ENCODE measurements at regions not wholly inside any gene's neighbourhood (a gene's known extent, or its start where the extent isn't known, plus 50 kb on each side); places are given as distances from the start of the nearest gene placed in this dataset.

DNA sequence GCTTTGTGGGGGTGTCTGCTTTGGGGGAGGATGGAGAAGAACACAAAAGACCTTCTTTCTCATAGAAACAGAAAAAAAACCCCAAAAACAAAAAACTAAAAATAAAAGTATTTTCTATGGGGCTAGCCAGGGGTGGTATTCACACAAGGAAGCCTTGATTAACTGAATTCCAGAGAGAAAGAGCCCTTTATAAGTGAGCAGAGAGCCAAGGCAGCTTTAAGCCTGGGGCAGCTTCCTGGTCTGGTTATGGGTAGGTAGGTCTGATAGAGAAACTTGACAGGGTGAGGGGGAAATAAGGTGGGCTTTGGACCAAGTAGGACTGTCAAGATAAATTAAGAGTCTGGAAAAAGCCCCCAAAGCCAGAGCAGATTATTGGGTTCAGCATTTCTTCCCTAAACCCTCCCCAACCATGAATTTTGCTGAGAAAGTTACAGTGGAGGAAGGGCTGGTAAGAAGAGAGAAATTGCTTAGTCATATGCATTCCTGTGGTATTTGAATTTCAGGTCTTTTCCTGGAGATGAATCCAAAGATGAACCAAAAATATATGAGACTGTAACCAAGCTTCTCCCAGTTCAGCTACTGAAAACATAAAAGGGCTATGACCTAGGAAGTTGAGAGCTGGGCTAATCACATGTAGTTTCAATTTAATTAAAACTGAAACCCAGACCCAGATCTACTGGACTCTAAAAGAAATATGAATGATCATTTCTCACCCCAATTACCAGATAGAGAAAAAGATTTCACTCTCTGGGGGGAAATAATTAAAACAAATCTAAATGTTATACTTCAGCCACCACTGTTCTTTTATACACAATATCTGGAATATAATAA lies 144.8 kb downstream of the TBC1D30 start:
- no peak overlapping the region for H3K9ac ChIP-seq (ENCODE audit: low read depth, low read length)
- H3K36me3 ChIP-seq (ENCODE audit: insufficient read depth, low read length) = no peaks in the 10 kb centered on the region
- H3K9me3 ChIP-seq (ENCODE audit: insufficient read depth, low read depth, low read length) = no peaks in the 10 kb centered on the region
- H3K27ac ChIP-seq (ENCODE audit: low read depth, low read length) = no peak overlapping the region
- peaks cover 9% of the 10 kb centered on the region; the same call in 1 of the 2 replicates for H3K4me1 ChIP-seq (ENCODE audit: insufficient read depth, low read length)
- no peak overlapping the region for H3K4me3 ChIP-seq (ENCODE audit: low read length)
- H3K27me3 ChIP-seq (ENCODE audit: insufficient read depth, low read length) = no peaks in the 10 kb centered on the region

DNA sequence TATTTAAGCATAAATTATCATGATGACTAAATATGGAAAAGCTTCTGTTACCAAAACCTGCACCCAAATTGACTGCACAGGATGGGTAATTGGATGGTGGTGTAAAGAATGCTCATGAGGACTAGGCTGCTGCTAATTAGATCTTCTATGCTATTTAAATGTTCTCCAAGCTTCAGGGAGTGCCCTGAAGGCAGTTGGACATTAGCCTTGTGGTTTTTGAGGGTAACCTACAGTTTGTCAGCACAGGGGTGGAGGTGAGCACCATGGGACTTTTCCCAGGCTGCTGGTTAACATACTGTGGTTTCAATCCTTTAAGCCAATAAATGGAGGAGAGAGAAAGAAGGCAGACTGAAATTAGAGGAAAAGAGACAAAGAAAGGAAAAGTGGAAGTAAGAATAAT lies 145.0 kb downstream of the WIF1 start:
- H3K4me1 ChIP-seq (ENCODE audit: insufficient read depth, low read length) = no peaks in the 10 kb centered on the region
- H3K27ac ChIP-seq (ENCODE audit: low read depth, low read length) = no peak overlapping the region
- H3K27me3 ChIP-seq (ENCODE audit: insufficient read depth, low read length) = no peaks in the 10 kb centered on the region
- H3K4me3 ChIP-seq (ENCODE audit: low read length) = no peak overlapping the region
- H3K9me3 ChIP-seq (ENCODE audit: insufficient read depth, low read depth, low read length) = no peaks in the 10 kb centered on the region
- no peak overlapping the region for H3K9ac ChIP-seq (ENCODE audit: low read depth, low read length)
- no peaks in the 10 kb centered on the region for H3K36me3 ChIP-seq (ENCODE audit: insufficient read depth, low read length)

DNA sequence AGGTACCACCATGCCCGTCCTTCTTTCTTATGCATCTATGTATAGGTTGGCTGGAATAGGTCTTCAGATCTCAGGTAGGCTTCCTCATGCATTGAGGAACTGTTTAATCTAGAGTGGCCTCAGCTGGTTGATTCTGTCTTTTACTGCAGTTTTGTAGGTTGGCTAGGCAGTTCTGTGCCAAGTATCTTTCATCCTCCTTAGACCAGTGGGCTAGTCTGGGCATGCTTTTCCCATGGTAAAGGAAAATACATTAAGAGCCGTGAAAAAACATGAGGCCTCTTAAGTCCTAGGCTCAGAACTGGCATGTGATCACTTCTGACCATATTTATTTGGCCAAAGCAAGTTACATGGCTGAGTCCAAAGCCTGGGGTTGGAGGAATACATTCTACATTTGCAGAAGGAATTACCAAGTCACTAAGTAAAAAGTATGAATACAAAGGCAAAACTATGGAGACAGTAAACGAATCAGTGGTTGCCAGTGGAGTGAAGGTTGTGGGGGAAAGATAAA lies 137.3 kb downstream of the WIF1 start:
- no peak overlapping the region for H3K27ac ChIP-seq (ENCODE audit: low read depth, low read length)
- H3K4me1 ChIP-seq (ENCODE audit: insufficient read depth, low read length) = no peaks in the 10 kb centered on the region
- no peak overlapping the region for H3K9ac ChIP-seq (ENCODE audit: low read depth, low read length)
- no peaks in the 10 kb centered on the region for H3K27me3 ChIP-seq (ENCODE audit: insufficient read depth, low read length)
- WGBS = 98% methylated on average over 3 of the region's 3 CpGs
- peaks cover 10% of the 10 kb centered on the region; the same call in 1 of the 2 replicates for H3K36me3 ChIP-seq (ENCODE audit: insufficient read depth, low read length)
- peaks cover 5% of the 10 kb centered on the region for H3K9me3 ChIP-seq (ENCODE audit: insufficient read depth, low read depth, low read length)
- no peak overlapping the region for H3K4me3 ChIP-seq (ENCODE audit: low read length)

DNA sequence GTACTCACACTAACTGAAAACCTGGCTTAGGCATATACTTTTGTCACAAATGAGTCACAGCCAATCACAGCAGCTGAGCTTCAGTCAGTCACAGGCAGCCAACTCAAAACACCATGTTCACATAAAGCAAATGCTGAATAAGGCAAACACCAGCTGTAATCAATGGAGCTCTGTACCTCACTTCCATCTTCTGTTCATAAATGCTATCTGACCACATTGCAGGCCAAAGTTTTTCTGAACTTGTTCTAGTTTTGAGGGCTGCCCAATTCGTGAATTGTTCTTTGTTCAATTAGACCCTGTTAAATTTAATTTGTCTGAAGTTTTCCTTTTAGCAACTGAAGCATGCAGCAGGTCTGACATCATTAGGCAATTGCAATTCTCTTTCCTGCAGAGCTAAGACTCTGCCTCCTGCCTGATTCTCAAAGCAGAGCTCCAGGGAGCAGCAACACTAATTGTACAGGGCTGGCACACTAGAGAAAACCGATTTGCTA lies 129.9 kb downstream of the WIF1 start:
- H3K36me3 ChIP-seq (ENCODE audit: insufficient read depth, low read length) = no peaks in the 10 kb centered on the region; the same call in 1 of the 2 replicates
- peaks cover 21% of the 10 kb centered on the region for H3K9me3 ChIP-seq (ENCODE audit: insufficient read depth, low read depth, low read length)
- 45% methylated on average over 2 of the region's 2 CpGs for WGBS
- H3K27me3 ChIP-seq (ENCODE audit: insufficient read depth, low read length) = no peaks in the 10 kb centered on the region
- peaks cover 32% of the 10 kb centered on the region for H3K4me1 ChIP-seq (ENCODE audit: insufficient read depth, low read length)
- H3K27ac ChIP-seq (ENCODE audit: low read depth, low read length) = peak overlapping the region; percentile 80; the same call in 1 of the 2 replicates
- H3K9ac ChIP-seq (ENCODE audit: low read depth, low read length) = peak overlapping the region; percentile 52; the same call in 1 of the 2 replicates
- peak overlapping the region; percentile 38; the same call in 1 of the 2 replicates for H3K4me3 ChIP-seq (ENCODE audit: low read length)

DNA sequence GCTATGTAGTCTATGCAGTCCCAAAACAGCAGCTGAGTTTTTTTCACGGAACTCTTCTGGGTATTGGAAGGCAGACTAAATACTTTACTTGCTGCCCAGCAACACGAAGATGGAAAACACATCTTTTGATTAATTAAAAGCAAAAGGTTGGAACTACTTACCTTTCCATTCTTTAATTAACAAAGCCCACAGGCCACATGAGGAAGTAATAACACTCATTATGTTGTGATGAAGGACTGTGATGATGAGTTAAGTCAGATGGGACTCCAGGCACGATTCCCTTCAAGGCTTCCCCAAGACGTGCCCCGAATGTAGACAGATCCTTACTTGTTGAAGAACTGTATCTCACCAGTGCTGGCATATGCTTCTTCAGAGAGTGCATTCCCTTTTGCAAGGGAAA lies 129.0 kb downstream of the WIF1 start:
- Histone ChIP-seq H3K36me3 (ENCODE audit: insufficient read depth, low read length) (no peaks in the 10 kb centered on the region; the same call in 1 of the 2 replicates), H3K9me3 (ENCODE audit: insufficient read depth, low read depth, low read length) (peaks cover 21% of the 10 kb centered on the region), H3K9ac (ENCODE audit: low read depth, low read length) (peak overlapping the region; percentile 52; the same call in 1 of the 2 replicates), H3K27me3 (ENCODE audit: insufficient read depth, low read length) (no peaks in the 10 kb centered on the region), H3K4me1 (ENCODE audit: insufficient read depth, low read length) (peaks cover 32% of the 10 kb centered on the region), H3K27ac (ENCODE audit: low read depth, low read length) (peak overlapping the region; percentile 80), H3K4me3 (ENCODE audit: low read length) (peak overlapping the region; percentile 38)
- 53% methylated on average over 5 of the region's 5 CpGs for WGBS

DNA sequence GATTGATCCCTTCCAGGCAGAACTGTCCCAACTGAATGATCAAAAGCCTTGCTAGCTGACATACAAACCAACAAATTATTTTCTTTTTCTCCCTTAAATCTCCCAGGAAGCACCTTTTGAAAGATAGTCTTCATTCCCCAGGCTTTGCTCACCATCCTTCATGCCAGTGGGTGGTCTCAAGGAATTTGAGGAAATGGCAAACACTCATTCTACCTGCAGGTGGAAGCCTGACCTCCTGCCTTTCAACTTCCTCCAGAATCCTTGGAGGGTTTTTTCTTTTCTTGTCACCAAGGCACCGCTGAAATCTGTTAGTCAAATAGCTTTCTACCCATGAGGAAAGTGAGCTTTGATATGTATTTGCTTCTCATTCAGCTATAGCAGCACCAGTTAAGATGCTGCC lies 128.5 kb downstream of the WIF1 start:
- peak overlapping the region; percentile 52; the same call in 1 of the 2 replicates for H3K9ac ChIP-seq (ENCODE audit: low read depth, low read length)
- H3K9me3 ChIP-seq (ENCODE audit: insufficient read depth, low read depth, low read length) = peaks cover 21% of the 10 kb centered on the region
- H3K36me3 ChIP-seq (ENCODE audit: insufficient read depth, low read length) = no peaks in the 10 kb centered on the region; the same call in 1 of the 2 replicates
- peaks cover 32% of the 10 kb centered on the region for H3K4me1 ChIP-seq (ENCODE audit: insufficient read depth, low read length)
- 0% methylated on average over 1 of the region's 1 CpG for WGBS
- H3K4me3 ChIP-seq (ENCODE audit: low read length) = peak overlapping the region; percentile 38
- H3K27me3 ChIP-seq (ENCODE audit: insufficient read depth, low read length) = no peaks in the 10 kb centered on the region
- peak overlapping the region; percentile 80 for H3K27ac ChIP-seq (ENCODE audit: low read depth, low read length)

DNA sequence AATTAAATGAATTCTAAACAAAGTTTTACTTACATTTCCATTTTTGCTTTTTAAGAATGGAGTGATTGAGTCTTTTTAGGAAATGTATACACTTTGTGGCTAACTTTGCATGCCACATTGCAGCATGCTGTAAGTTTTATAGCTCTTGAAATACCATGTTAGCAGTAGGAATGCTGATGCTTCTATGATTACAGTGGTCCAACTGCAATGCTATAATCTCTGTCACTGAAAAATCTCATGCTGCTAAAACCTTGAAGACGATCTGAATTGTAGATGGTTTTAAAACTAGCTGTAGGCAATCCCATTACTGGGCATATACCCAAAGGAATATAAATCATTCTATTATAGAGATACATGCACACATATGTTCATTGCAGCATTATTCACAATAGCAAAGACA lies 127.6 kb downstream of the WIF1 start:
- no peaks in the 10 kb centered on the region; the same call in 1 of the 2 replicates for H3K36me3 ChIP-seq (ENCODE audit: insufficient read depth, low read length)
- no peak overlapping the region for H3K9ac ChIP-seq (ENCODE audit: low read depth, low read length)
- H3K27ac ChIP-seq (ENCODE audit: low read depth, low read length) = peak overlapping the region; percentile 78
- no peaks in the 10 kb centered on the region for H3K27me3 ChIP-seq (ENCODE audit: insufficient read depth, low read length)
- WGBS = 75% methylated on average over 1 of the region's 1 CpG
- peaks cover 32% of the 10 kb centered on the region for H3K4me1 ChIP-seq (ENCODE audit: insufficient read depth, low read length)
- no peak overlapping the region for H3K4me3 ChIP-seq (ENCODE audit: low read length)
- H3K9me3 ChIP-seq (ENCODE audit: insufficient read depth, low read depth, low read length) = peaks cover 21% of the 10 kb centered on the region

DNA sequence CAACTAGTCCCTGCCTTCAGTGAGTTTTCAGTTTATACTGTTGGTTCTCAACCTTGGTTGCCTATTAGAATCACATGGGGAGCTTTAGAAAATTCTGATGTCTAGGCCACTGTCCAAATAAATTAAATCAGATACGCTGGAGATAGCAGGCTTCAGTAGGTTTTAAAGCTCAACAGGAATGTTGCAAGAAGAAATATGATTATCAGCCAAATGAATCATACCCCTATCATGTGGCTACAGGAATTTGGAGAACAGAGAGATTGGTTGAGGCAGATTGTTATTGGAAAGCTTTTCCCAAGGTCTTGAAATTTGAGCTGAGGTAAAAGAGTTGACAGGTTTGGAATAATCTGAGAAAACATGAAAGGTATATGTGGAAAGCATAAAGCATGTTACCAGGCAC lies 125.3 kb downstream of the WIF1 start:
- H3K9me3 ChIP-seq (ENCODE audit: insufficient read depth, low read depth, low read length) = peaks cover 9% of the 10 kb centered on the region
- H3K36me3 ChIP-seq (ENCODE audit: insufficient read depth, low read length) = no peaks in the 10 kb centered on the region
- 83% methylated on average over 1 of the region's 1 CpG for WGBS
- no peak overlapping the region for H3K4me3 ChIP-seq (ENCODE audit: low read length)
- no peak overlapping the region for H3K9ac ChIP-seq (ENCODE audit: low read depth, low read length)
- no peak overlapping the region for H3K27ac ChIP-seq (ENCODE audit: low read depth, low read length)
- peaks cover 37% of the 10 kb centered on the region for H3K4me1 ChIP-seq (ENCODE audit: insufficient read depth, low read length)
- 0 out of 2 replicates have a peak, but pooled peaks cover 2% of the 10 kb centered on the region for H3K27me3 ChIP-seq (ENCODE audit: insufficient read depth, low read length)

DNA sequence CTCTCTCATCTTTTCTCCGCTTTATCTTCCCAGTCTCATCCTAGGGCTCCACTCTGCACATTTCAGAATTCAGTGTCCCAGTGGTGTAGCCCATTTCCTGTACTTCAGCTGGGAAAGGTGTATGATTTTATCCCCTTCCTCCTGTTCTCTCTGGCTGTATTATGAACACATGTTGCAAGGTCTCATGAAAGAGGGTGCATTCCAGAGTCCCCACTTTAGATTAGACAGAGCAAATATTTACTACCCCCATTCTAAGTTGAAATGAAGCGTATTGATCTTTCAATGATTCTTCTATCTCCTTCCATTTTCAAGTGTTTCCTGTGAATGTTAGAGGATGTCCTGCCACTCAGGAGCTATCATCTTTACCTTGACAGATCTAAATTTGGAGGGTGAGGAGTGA lies 123.2 kb downstream of the WIF1 start:
- Histone ChIP-seq H3K9ac (ENCODE audit: low read depth, low read length) (no peak overlapping the region), H3K36me3 (ENCODE audit: insufficient read depth, low read length) (no peaks in the 10 kb centered on the region), H3K4me3 (ENCODE audit: low read length) (no peak overlapping the region), H3K9me3 (ENCODE audit: insufficient read depth, low read depth, low read length) (peaks cover 9% of the 10 kb centered on the region), H3K4me1 (ENCODE audit: insufficient read depth, low read length) (peaks cover 23% of the 10 kb centered on the region), H3K27ac (ENCODE audit: low read depth, low read length) (no peak overlapping the region), H3K27me3 (ENCODE audit: insufficient read depth, low read length) (0 out of 2 replicates have a peak, but pooled peaks cover 2% of the 10 kb centered on the region)
- WGBS = 97% methylated on average over 2 of the region's 2 CpGs

DNA sequence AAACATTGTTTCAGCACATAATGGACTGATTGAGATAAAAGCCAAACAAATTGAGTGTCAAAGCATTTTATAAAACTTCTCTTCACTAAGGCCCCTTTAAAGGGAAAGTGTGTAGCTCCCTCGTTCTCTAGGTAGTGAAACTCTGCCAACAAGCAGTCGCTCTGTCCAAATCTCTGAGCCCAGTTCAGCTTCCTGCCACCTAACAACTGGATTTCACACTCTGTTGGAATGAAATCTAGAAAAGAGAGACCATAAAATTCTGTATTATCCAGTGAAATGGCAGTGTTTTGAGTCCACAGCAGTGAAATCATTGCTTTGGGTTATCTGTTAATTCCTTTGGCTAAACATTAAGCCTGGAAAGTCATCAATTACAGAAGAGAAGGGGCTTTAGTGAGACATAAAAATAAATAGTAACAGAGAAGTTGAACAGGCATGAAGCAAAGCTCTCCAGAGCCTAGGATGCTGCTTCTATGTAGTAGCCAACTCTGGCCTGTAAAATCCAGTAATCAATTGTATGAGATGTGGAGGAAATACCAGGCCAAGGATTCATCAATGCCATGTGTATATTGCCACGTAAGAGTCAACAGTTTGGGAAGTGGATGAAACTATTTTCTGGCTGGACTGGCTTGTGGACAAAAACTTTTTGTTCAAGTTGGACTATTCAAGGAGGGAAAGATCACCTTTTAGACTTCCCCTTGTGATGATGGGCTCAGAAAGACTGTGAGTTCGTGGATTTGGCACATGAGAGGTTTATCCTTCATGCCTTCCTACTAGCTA lies 122.5 kb downstream of the WIF1 start:
- Histone ChIP-seq H3K4me1 (ENCODE audit: insufficient read depth, low read length) (peaks cover 16% of the 10 kb centered on the region), H3K9ac (ENCODE audit: low read depth, low read length) (no peak overlapping the region), H3K36me3 (ENCODE audit: insufficient read depth, low read length) (no peaks in the 10 kb centered on the region), H3K27me3 (ENCODE audit: insufficient read depth, low read length) (0 out of 2 replicates have a peak, but pooled peaks cover 2% of the 10 kb centered on the region), H3K4me3 (ENCODE audit: low read length) (no peak overlapping the region), H3K27ac (ENCODE audit: low read depth, low read length) (no peak overlapping the region), H3K9me3 (ENCODE audit: insufficient read depth, low read depth, low read length) (peaks cover 9% of the 10 kb centered on the region)
- WGBS = 95% methylated on average over 4 of the region's 4 CpGs

DNA sequence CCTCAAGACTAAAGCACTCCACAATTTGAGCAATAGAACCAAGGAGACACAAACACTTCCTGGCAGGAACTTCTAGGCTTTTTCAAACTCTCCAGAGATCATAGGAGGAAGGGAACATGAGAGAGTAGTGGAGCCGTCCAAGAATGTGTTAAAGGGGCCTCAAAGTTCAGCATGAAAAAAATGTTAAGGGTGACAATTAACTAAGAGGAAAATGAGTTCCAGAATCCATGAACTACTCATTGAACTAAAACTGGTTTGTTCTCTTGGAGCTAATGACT lies 122.0 kb downstream of the WIF1 start:
- no peaks in the 10 kb centered on the region for H3K36me3 ChIP-seq (ENCODE audit: insufficient read depth, low read length)
- peaks cover 13% of the 10 kb centered on the region for H3K4me1 ChIP-seq (ENCODE audit: insufficient read depth, low read length)
- H3K27me3 ChIP-seq (ENCODE audit: insufficient read depth, low read length) = 0 out of 2 replicates have a peak, but pooled peaks cover 2% of the 10 kb centered on the region
- no peak overlapping the region for H3K4me3 ChIP-seq (ENCODE audit: low read length)
- peaks cover 9% of the 10 kb centered on the region for H3K9me3 ChIP-seq (ENCODE audit: insufficient read depth, low read depth, low read length)
- H3K9ac ChIP-seq (ENCODE audit: low read depth, low read length) = no peak overlapping the region
- WGBS = 91% methylated on average over 1 of the region's 1 CpG
- H3K27ac ChIP-seq (ENCODE audit: low read depth, low read length) = no peak overlapping the region
